IMR-90 (cell line): ENCODE measurements at regions not wholly inside any gene's neighbourhood (a gene's known extent, or its start where the extent isn't known, plus 50 kb on each side); places are given as distances from the start of the nearest gene placed in this dataset.

ENCODE experiments used
- ATAC-seq: fragments of 200-7000 bp; cut with Tn5 transposase; 2 replicates; pipeline ENCODE4 v1.9.1; 2020; ENCODE audit warnings: low read depth, mild to moderate bottlenecking, moderate library complexity
- BruUV-seq: library from RNA; stranded (reverse); fragments of 400-500 nt; replicated peaks from 2 replicates; lab custom pipeline; 2021; lab: Mats Ljungman, UMichigan
- CTCF ChIA-PET: fragments of 300-600 bp; formaldehyde crosslinking; extraction: SDS; loops from one replicate; lab custom pipeline; 2021; ENCODE audit warnings: antibody characterized with exemption; lab: Yijun Ruan, JAX
- POLR2A ChIA-PET: fragments of 300-600 bp; sonication (Branson Sonifier 250); formaldehyde crosslinking; loops from one replicate; lab custom pipeline; 2022; ENCODE audit warnings: antibody characterized with exemption; ENCODE audit not compliant: unreplicated experiment; lab: Charles Lee
- DNase-seq: peaks from one replicate; pipeline ENCODE4 v3.0.0; 2013
- H2AFZ ChIP-seq: replicated peaks from 2 replicates; pipeline ENCODE3; 2013; ENCODE audit warnings: low read length, mild to moderate bottlenecking; ENCODE audit not compliant: poor library complexity
- H2AK5ac ChIP-seq: 2 replicates; pipeline ENCODE4 v1.6.1; 2013; ENCODE audit warnings: low read depth, low read length, inconsistent platforms
- H2AK9ac ChIP-seq: replicated peaks from 2 replicates; pipeline ENCODE3; 2013; ENCODE audit warnings: mild to moderate bottlenecking, low read depth, low read length, moderate library complexity; ENCODE audit not compliant: poor library complexity
- H2BK120ac ChIP-seq: 2 replicates; pipeline ENCODE4 v1.6.1; 2013; ENCODE audit warnings: low read depth, low read length, inconsistent platforms
- H2BK15ac ChIP-seq: 3 replicates; pipeline ENCODE4 v1.6.1; 2013; ENCODE audit warnings: low read depth, low read length, inconsistent platforms
- H2BK20ac ChIP-seq: 2 replicates; pipeline ENCODE4 v1.6.1; 2013; ENCODE audit warnings: low read depth, mild to moderate bottlenecking, inconsistent platforms, low read length, moderate library complexity
- H2BK5ac ChIP-seq: 2 replicates; pipeline ENCODE4 v1.6.1; 2013; ENCODE audit warnings: mild to moderate bottlenecking, low read depth, low read length, inconsistent platforms; ENCODE audit not compliant: poor library complexity, severe bottlenecking
- H3K14ac ChIP-seq: replicated peaks from 2 replicates; pipeline ENCODE4 v1.6.1; 2013; ENCODE audit warnings: low read depth, low read length, inconsistent platforms
- H3K18ac ChIP-seq: 2 replicates; pipeline ENCODE4 v1.6.1; 2013; ENCODE audit warnings: low read depth, low read length, control low read depth
- H3K23ac ChIP-seq: 2 replicates; pipeline ENCODE4 v1.6.1; 2013; ENCODE audit warnings: low read depth, low read length, inconsistent platforms
- H3K27ac ChIP-seq: 2 replicates; pipeline ENCODE4 v1.5.1; 2013; ENCODE audit warnings: mild to moderate bottlenecking, control low read depth, low read length; ENCODE audit not compliant: insufficient read depth
- H3K27me3 ChIP-seq: 2 replicates; pipeline ENCODE4 v1.6.1; 2013; ENCODE audit warnings: low read length; ENCODE audit not compliant: control insufficient read depth, insufficient read depth
- H3K36me3 ChIP-seq: 2 replicates; pipeline ENCODE4 v1.6.1; 2013; ENCODE audit warnings: low read length, mixed read lengths; ENCODE audit not compliant: control insufficient read depth, insufficient read depth
- H3K4ac ChIP-seq: 2 replicates; pipeline ENCODE4 v1.6.1; 2013; ENCODE audit warnings: low read depth, low read length, inconsistent platforms
- H3K4me1 ChIP-seq: 2 replicates; pipeline ENCODE4 v1.6.1; 2013; ENCODE audit warnings: low read length, mixed read lengths; ENCODE audit not compliant: control insufficient read depth, insufficient read depth
- H3K4me2 ChIP-seq: 2 replicates; pipeline ENCODE4 v1.6.1; 2013; ENCODE audit warnings: low read depth, mild to moderate bottlenecking, control low read depth, low read length, moderate library complexity
- H3K4me3 ChIP-seq: 2 replicates; pipeline ENCODE4 v1.5.1; 2013; ENCODE audit warnings: low read depth, mild to moderate bottlenecking, control low read depth, low read length, moderate library complexity; ENCODE audit not compliant: insufficient read depth
- H3K56ac ChIP-seq: 2 replicates; pipeline ENCODE4 v1.6.1; 2013; ENCODE audit warnings: low read length, inconsistent platforms; ENCODE audit not compliant: insufficient read depth; ENCODE audit errors: extremely low read depth
- H3K79me1 ChIP-seq, 2 experiments: 2 replicates each; pipeline ENCODE4 v1.6.1; 2013; ENCODE audit warnings: low read length in 2 of 2, inconsistent platforms in 1 of 2, low read depth in 1 of 2
- H3K9ac ChIP-seq: 2 replicates; pipeline ENCODE4 v1.6.1; 2013; ENCODE audit warnings: low read depth, low read length, control low read depth
- H3K9me1 ChIP-seq: 2 replicates; pipeline ENCODE4 v1.6.1; 2013; ENCODE audit warnings: low read length, inconsistent platforms; ENCODE audit not compliant: insufficient read depth
- H3K9me3 ChIP-seq: 2 replicates; pipeline ENCODE4 v1.6.1; 2013; ENCODE audit warnings: low read length; ENCODE audit not compliant: control insufficient read depth, insufficient read depth
- H4K20me1 ChIP-seq: 2 replicates; pipeline ENCODE4 v1.6.1; 2013; ENCODE audit warnings: low read length, inconsistent platforms; ENCODE audit not compliant: insufficient read depth
- H4K5ac ChIP-seq: 2 replicates; pipeline ENCODE4 v1.6.1; 2013; ENCODE audit warnings: mild to moderate bottlenecking, low read depth, low read length, control low read depth
- H4K8ac ChIP-seq, 2 experiments: 2 replicates each; pipeline ENCODE4 v1.6.1; 2013; ENCODE audit warnings: low read depth in 2 of 2, low read length in 2 of 2, control low read depth in 1 of 2, inconsistent platforms in 1 of 2
- H4K91ac ChIP-seq: 2 replicates; pipeline ENCODE4 v1.6.1; 2013; ENCODE audit warnings: low read depth, low read length, inconsistent platforms; ENCODE audit not compliant: insufficient read depth
- BHLHE40 ChIP-seq: fragments of 150-350 bp; IDR thresholded peaks from 2 replicates; pipeline ENCODE4 v1.6.1; 2016; ENCODE audit warnings: mild to moderate bottlenecking, low read depth, low read length
- CHD1 ChIP-seq: IDR thresholded peaks from 2 replicates; pipeline ENCODE4 v1.6.1; 2012; ENCODE audit warnings: low read depth, low read length, improper control_type of control experiment
- CTCF ChIP-seq: conservative IDR thresholded peaks from 2 replicates; pipeline ENCODE4 v1.5.1; 2012; ENCODE audit warnings: mild to moderate bottlenecking, low read depth, low read length, improper control_type of control experiment
- MAFK ChIP-seq: IDR thresholded peaks from 2 replicates; pipeline ENCODE4 v1.6.1; 2012; ENCODE audit warnings: low read depth, low read length, improper control_type of control experiment
- MAZ ChIP-seq: IDR thresholded peaks from 2 replicates; pipeline ENCODE4 v1.6.1; 2012; ENCODE audit warnings: low read depth, mild to moderate bottlenecking, low read length, improper control_type of control experiment, moderate library complexity, borderline replicate concordance
- MXI1 ChIP-seq: IDR thresholded peaks from 2 replicates; pipeline ENCODE4 v1.6.1; 2012; ENCODE audit warnings: low read depth, mild to moderate bottlenecking, low read length, moderate library complexity, borderline replicate concordance
- NFE2L2 ChIP-seq: fragments of 150-350 bp; IDR thresholded peaks from 2 replicates; pipeline ENCODE4 v1.6.1; 2016; ENCODE audit warnings: low read depth, mild to moderate bottlenecking, low read length
- POLR2A ChIP-seq: IDR thresholded peaks from 2 replicates; pipeline ENCODE4 v1.6.1; 2012; ENCODE audit warnings: mild to moderate bottlenecking, low read depth, low read length
- RAD21 ChIP-seq: IDR thresholded peaks from 2 replicates; pipeline ENCODE4 v1.6.1; 2012; ENCODE audit warnings: low read length, improper control_type of control experiment
- RCOR1 ChIP-seq: IDR thresholded peaks from 2 replicates; pipeline ENCODE4 v1.6.1; 2012; ENCODE audit warnings: mild to moderate bottlenecking, low read length, improper control_type of control experiment; ENCODE audit not compliant: insufficient replicate concordance
- RFX5 ChIP-seq: IDR thresholded peaks from 2 replicates; pipeline ENCODE4 v1.8.0; 2012; ENCODE audit warnings: low read depth, mild to moderate bottlenecking, low read length, moderate library complexity
- SMC3 ChIP-seq: fragments of 150-350 bp; IDR thresholded peaks from 2 replicates; pipeline ENCODE4 v1.6.1; 2016; ENCODE audit warnings: low read depth, mild to moderate bottlenecking, antibody characterized with exemption, low read length, moderate library complexity
- WGBS, 2 experiments: methylation state at CpG; one replicate each; pipeline versions ENCODE4 v1.1.5 to v1.1.7; 2013; ENCODE audit warnings: missing lambda C conversion rate in 2 of 2; ENCODE audit not compliant: insufficient read length in 1 of 2; ENCODE audit errors: extremely low coverage in 2 of 2; 5-methylcytosine and 5-hydroxymethylcytosine counted together
- dilution Hi-C: fragments of 300-500 bp; cut with HindIII; formaldehyde crosslinking; loops from one replicate; pipeline ENCODE4 v1.14.3; 2018; ENCODE audit warnings: low sequenced_read_pairs; ENCODE audit not compliant: unreplicated experiment
- in situ Hi-C: fragments of 300-500 bp; cut with MboI; formaldehyde crosslinking; loops from 3 replicates; pipeline ENCODE4 v1.14.3; 2019; ENCODE audit warnings: low sequenced_read_pairs, inconsistent platforms, mixed read lengths
- intact Hi-C: fragments of 100-400 bp; cut with micrococcal nuclease; formaldehyde crosslinking; loops from 2 replicates; pipeline ENCODE4 v1.10.0; 2022
- TF ChIP-seq, protein P1 (sequence below): fragments of 150-350 bp; IDR thresholded peaks from 2 replicates; pipeline ENCODE4 v1.6.1; 2016; ENCODE audit warnings: low read depth, mild to moderate bottlenecking, low read length, moderate library complexity, borderline replicate concordance
- TF ChIP-seq, protein P2 (sequence below): fragments of 150-350 bp; IDR thresholded peaks from 2 replicates; pipeline ENCODE4 v1.6.1; 2017; ENCODE audit warnings: mild to moderate bottlenecking, antibody characterized with exemption, low read length, low read depth

- H4K91ac ChIP-seq, result no peak overlapping the region
- WGBS, 2 experiments, result 100% methylated on average over 1 of the region's 1 CpG; no CpG with 5 or more reads in 1 of the 2 experiments
- no peak overlapping the region for H3K4ac ChIP-seq
- peaks cover 8% of the 10 kb centered on the region for H3K9me1 ChIP-seq
- no peak overlapping the region for H3K9ac ChIP-seq
- no peaks in the 10 kb centered on the region for H3K27me3 ChIP-seq
- 0 out of 2 replicates have a peak overlapping the region, but pooled peaks have one; percentile 21 for H2BK20ac ChIP-seq
- CTCF ChIA-PET, result no interaction called here
- no peak overlapping the region for H3K23ac ChIP-seq
- H2BK15ac ChIP-seq, result 0 out of 3 replicates have a peak overlapping the region, but pooled peaks have one; percentile 6
- TF ChIP-seq RAD21 (no peak), POLR2A (no peak), CTCF (no peak), SMC3 (no peak), RCOR1 (no peak), RFX5 (no peak), MAFK (no peak), BHLHE40 (no peak), NFE2L2 (no peak), MXI1 (no peak), MAZ (no peak), CHD1 (no peak)
- TF ChIP-seq, protein P1, sequence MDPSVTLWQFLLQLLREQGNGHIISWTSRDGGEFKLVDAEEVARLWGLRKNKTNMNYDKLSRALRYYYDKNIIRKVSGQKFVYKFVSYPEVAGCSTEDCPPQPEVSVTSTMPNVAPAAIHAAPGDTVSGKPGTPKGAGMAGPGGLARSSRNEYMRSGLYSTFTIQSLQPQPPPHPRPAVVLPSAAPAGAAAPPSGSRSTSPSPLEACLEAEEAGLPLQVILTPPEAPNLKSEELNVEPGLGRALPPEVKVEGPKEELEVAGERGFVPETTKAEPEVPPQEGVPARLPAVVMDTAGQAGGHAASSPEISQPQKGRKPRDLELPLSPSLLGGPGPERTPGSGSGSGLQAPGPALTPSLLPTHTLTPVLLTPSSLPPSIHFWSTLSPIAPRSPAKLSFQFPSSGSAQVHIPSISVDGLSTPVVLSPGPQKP, result no peak
- TF ChIP-seq, protein P2, sequence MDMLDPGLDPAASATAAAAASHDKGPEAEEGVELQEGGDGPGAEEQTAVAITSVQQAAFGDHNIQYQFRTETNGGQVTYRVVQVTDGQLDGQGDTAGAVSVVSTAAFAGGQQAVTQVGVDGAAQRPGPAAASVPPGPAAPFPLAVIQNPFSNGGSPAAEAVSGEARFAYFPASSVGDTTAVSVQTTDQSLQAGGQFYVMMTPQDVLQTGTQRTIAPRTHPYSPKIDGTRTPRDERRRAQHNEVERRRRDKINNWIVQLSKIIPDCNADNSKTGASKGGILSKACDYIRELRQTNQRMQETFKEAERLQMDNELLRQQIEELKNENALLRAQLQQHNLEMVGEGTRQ, result no peak
- H3K4me2 ChIP-seq, result no peak overlapping the region
- no TSS peak for BruUV-seq
- peaks cover 5% of the 10 kb centered on the region; the same call in 1 of the 2 replicates for H3K4me1 ChIP-seq
- H2BK120ac ChIP-seq, result 0 out of 2 replicates have a peak overlapping the region, but pooled peaks have one; percentile 2
- H4K8ac ChIP-seq, result no peak overlapping the region
- intact Hi-C loops (no loop called here), dilution Hi-C loops (no loop called here), in situ Hi-C loops (no loop called here)
- no peak overlapping the region for H3K18ac ChIP-seq
- no peak overlapping the region for H2AK9ac ChIP-seq
- no peak overlapping the region for H4K5ac ChIP-seq
- H2AFZ ChIP-seq, result no peak overlapping the region
- H3K4me3 ChIP-seq, result no peak overlapping the region
- H2AK5ac ChIP-seq, result peak overlapping the region; percentile 0; the same call in 1 of the 2 replicates
- POLR2A ChIA-PET, result no interaction called here
- no peaks in the 10 kb centered on the region for H3K36me3 ChIP-seq
- no peak overlapping the region for H3K27ac ChIP-seq
- H3K79me1 ChIP-seq, result no peaks in the 10 kb centered on the region
- H2BK5ac ChIP-seq, result no peak overlapping the region
- H3K56ac ChIP-seq, result no peak overlapping the region
- H3K14ac ChIP-seq, result no peak overlapping the region
- H3K9me3 ChIP-seq, result no peaks in the 10 kb centered on the region
- no peak for DNase-seq
- no peaks in the 10 kb centered on the region for H4K20me1 ChIP-seq
- no peak for ATAC-seq
These were observed 517.8 kb upstream of the PAPPA start for GRCh38 chr9:115635680-115636383.
